Pancreas (tissue), 10 donors: ENCODE measurements at regions not wholly inside any gene's neighbourhood (a gene's known extent, or its start where the extent isn't known, plus 50 kb on each side); places are given as distances from the start of the nearest gene placed in this dataset.
"Not testable (repeated sequence)": the region's sequence is repeated elsewhere in the genome, so short reads cannot be mapped to it uniquely, and the experiment has no call there.

Experiments used
- ATAC-seq, 4 donors: fragments of 200-7000 bp; cut with Tn5 transposase; one replicate each; pipeline versions ENCODE4 v1.8.0 to v1.9.1; 2020; ENCODE audit warnings: mild to moderate bottlenecking in 4 of 4, moderate library complexity in 4 of 4
- DNase-seq, 6 donors: peaks; one replicate each; pipeline ENCODE4 v3.0.0-alpha.2; 2020
- FAIRE-seq: peaks from 2 replicates; lab custom pipeline; 2012; peaks lifted over from hg19 to GRCh38; lab: Jason Lieb, UNC
- H3K27ac ChIP-seq, 4 donors: fragments of 200-600 bp; sonication (generic); 1 replicate in 3 of 4; 2 replicates in 1 of 4; pipeline versions ENCODE4 v1.5.0 to v1.8.0; 2020
- H3K27me3 ChIP-seq, 4 donors: fragments of 200-600 bp; one replicate each; pipeline ENCODE4 v1.8.0; 2021
- H3K36me3 ChIP-seq, 3 donors: fragments of 200-600 bp; sonication (generic) in 1 of 3; one replicate each; pipeline versions ENCODE4 v1.5.0 to v1.8.0; 2020 to 2021
- H3K4me1 ChIP-seq, 3 donors: fragments of 200-600 bp; one replicate each; pipeline ENCODE4 v1.8.0; 2021
- H3K4me3 ChIP-seq, 4 donors: fragments of 200-600 bp; sonication (generic) in 2 of 4; one replicate each; pipeline versions ENCODE4 v1.5.0 to v1.8.0; 2020 to 2021
- H3K9me3 ChIP-seq, 4 donors: fragments of 200-600 bp; one replicate each; pipeline ENCODE4 v1.8.0; 2021
- CTCF ChIP-seq, 4 donors: fragments of 200-600 bp; sonication (generic) in 3 of 4; IDR thresholded peaks; one replicate each; pipeline versions ENCODE4 v1.5.0 to v1.8.0; 2021; ENCODE audit warnings: antibody characterized with exemption in 4 of 4
- WGBS, 2 donors: extraction: QIAGEN DNeasy Blood & Tissue Kit; methylation state at CpG; one replicate each; pipeline ENCODE4 v1.1.7; 2013; 5-methylcytosine and 5-hydroxymethylcytosine counted together
- intact Hi-C, 3 donors: fragments of 100-400 bp; cut with DNase I; formaldehyde crosslinking; loops; one replicate each; pipeline versions ENCODE4 v1.11.1 to v1.14.2; 2022
- donor health status: healthy with polysubstance abuse.
- donor health status: DM: no; HTN: no; CAD: no; lungs with moderate emphysema.
- donor health status: DM: no; HTN: no; CAD: no.
- donor health status: control.
- donor health status: control.
- donor health status: Bipolar disorder and iron deficiency.
- donor health status: DM: yes; HTN: yes; CAD: no.
- donor health status: DM: no; HTN: no; CAD: no.
- donor health status: DM: no; HTN: no; CAD: no.
- donor health status: DM: yes; HTN: yes; CAD: no.

GRCh38 chr6:159414711-159415110 lies 245.5 kb downstream of the FNDC1 start:
- H3K27ac ChIP-seq = no peak overlapping the region
- no peak for FAIRE-seq
- H3K36me3 ChIP-seq = no peaks in the 10 kb centered on the region
- H3K4me3 ChIP-seq = no peak overlapping the region
- H3K4me1 ChIP-seq = no peaks in the 10 kb centered on the region
- DNase-seq = no peak
- no peak for TF ChIP-seq CTCF (IDR thresholded peaks at IDR 0.05)
- intact Hi-C loops = no loop called here
- H3K27me3 ChIP-seq = no peaks in the 10 kb centered on the region
- WGBS, 2 donors = 43 to 57% methylated on average over 2 of the region's 2 CpGs
- ATAC-seq = no peak
- H3K9me3 ChIP-seq = no peaks in the 10 kb centered on the region

- not testable (repeated sequence) for ATAC-seq
Observed at GRCh38 chr6:159407211-159407780, 238.1 kb downstream of the FNDC1 start.

GRCh38 chr6:159404296-159404695 lies 235.1 kb downstream of the FNDC1 start:
- H3K27ac ChIP-seq = no peak overlapping the region
- no peak overlapping the region for H3K4me3 ChIP-seq
- TF ChIP-seq CTCF (IDR thresholded peaks at IDR 0.05) = no peak
- H3K36me3 ChIP-seq = no peaks in the 10 kb centered on the region
- FAIRE-seq (no peak), DNase-seq (no peak), ATAC-seq (no peak)
- no peaks in the 10 kb centered on the region for H3K4me1 ChIP-seq
- intact Hi-C loops = no loop called here
- no peaks in the 10 kb centered on the region for H3K9me3 ChIP-seq
- WGBS, 2 donors = 62 to 69% methylated on average over 2 of the region's 2 CpGs
- no peaks in the 10 kb centered on the region for H3K27me3 ChIP-seq

More at GRCh38 chr6:159407211-159407780, 238.1 kb downstream of the FNDC1 start:
- H3K36me3 ChIP-seq, H3K27me3 ChIP-seq, FAIRE-seq, H3K27ac ChIP-seq, H3K9me3 ChIP-seq, H3K4me1 ChIP-seq, intact Hi-C loops, H3K4me3 ChIP-seq, DNase-seq: not testable (repeated sequence)
- 89 to 94% methylated on average over 18 to 41 of the region's 41 CpGs for WGBS, 2 donors

- Histone ChIP-seq H3K9me3 (no peaks in the 10 kb centered on the region), H3K36me3 (no peaks in the 10 kb centered on the region), H3K4me1 (no peaks in the 10 kb centered on the region), H3K27ac (no peak overlapping the region), H3K27me3 (no peaks in the 10 kb centered on the region), H3K4me3 (no peak overlapping the region)
- TF ChIP-seq CTCF (IDR thresholded peaks at IDR 0.05) = no peak
- FAIRE-seq = no peak
- WGBS, 2 donors = 62 to 67% methylated on average over 7 of the region's 7 CpGs
- intact Hi-C loops = no loop called here
- no peak for DNase-seq
- ATAC-seq = no peak
Observed at GRCh38 chr6:159400826-159401225, 231.6 kb downstream of the FNDC1 start.

GRCh38 chr6:159399751-159400221 lies 230.6 kb downstream of the FNDC1 start:
- Histone ChIP-seq H3K4me3 (no peak overlapping the region), H3K36me3 (no peaks in the 10 kb centered on the region), H3K27me3 (no peaks in the 10 kb centered on the region), H3K4me1 (no peaks in the 10 kb centered on the region), H3K9me3 (no peaks in the 10 kb centered on the region), H3K27ac (no peak overlapping the region)
- no peak for FAIRE-seq
- no peak for DNase-seq
- ATAC-seq = no peak
- TF ChIP-seq CTCF (IDR thresholded peaks at IDR 0.05) = no peak
- intact Hi-C loops = no loop called here
- WGBS, 2 donors = 47 to 52% methylated on average over 8 of the region's 8 CpGs
